ENCODE measurements at regions not wholly inside any gene's neighbourhood (a gene's known extent, or its start where the extent isn't known, plus 50 kb on each side); places are given as distances from the start of the nearest gene placed in this dataset.

- no peaks in the 10 kb centered on the region for H3K79me2 ChIP-seq (ENCODE audit: low read depth)
- intact Hi-C loops (cut with micrococcal nuclease; ENCODE audit: unreplicated experiment): no loop called here
- H3F3A ChIP-seq (ENCODE audit: insufficient read depth, low read depth): no peaks in the 10 kb centered on the region
- TF ChIP-seq CTCF (conservative IDR thresholded peaks at IDR 0.05): no peak
- no peak for TF ChIP-seq EZH2 (IDR thresholded peaks at IDR 0.05; ENCODE audit: low read depth)
- CTCF ChIA-PET: interaction anchor here (0.6 kb wide), 1 partner anchor 336 kb away, joined by 7 read pairs; no protein-coding TSS in a partner anchor
- no peaks in the 10 kb centered on the region for H3K27me3 ChIP-seq (ENCODE audit: insufficient read depth, low read depth)
- H3K27ac ChIP-seq: no peak overlapping the region
- H3K36me3 ChIP-seq (ENCODE audit: low read depth): no peaks in the 10 kb centered on the region
- H3K9me2 ChIP-seq (ENCODE audit: insufficient read depth): no peaks in the 10 kb centered on the region
- DNase-seq: no peak
- POLR2A ChIA-PET (ENCODE audit: unreplicated experiment): no interaction called here
- no TSS peak for BruUV-seq (replicated peaks)
- H4K20me1 ChIP-seq (ENCODE audit: insufficient read depth): no peaks in the 10 kb centered on the region
- H3K4me2 ChIP-seq: no peak overlapping the region
- H3K9me3 ChIP-seq (ENCODE audit: insufficient read depth, low read depth): no peaks in the 10 kb centered on the region
- no peak overlapping the region for H3K4me3 ChIP-seq
- no peak overlapping the region for H2AFZ ChIP-seq
- no peaks in the 10 kb centered on the region for H3K4me1 ChIP-seq (replicated peaks; ENCODE audit: insufficient read depth)
These were observed 76.6 kb upstream of the SRD5A3 start for GRCh38 chr4:55269470-55269869.

GRCh38 chr4:55269995-55270394, 76.0 kb upstream of the SRD5A3 start:
- Histone ChIP-seq H3F3A (ENCODE audit: insufficient read depth, low read depth) (no peaks in the 10 kb centered on the region), H3K36me3 (ENCODE audit: low read depth) (no peaks in the 10 kb centered on the region), H3K27ac (no peak overlapping the region), H3K27me3 (ENCODE audit: insufficient read depth, low read depth) (no peaks in the 10 kb centered on the region), H3K9me2 (ENCODE audit: insufficient read depth) (no peaks in the 10 kb centered on the region), H3K9me3 (ENCODE audit: insufficient read depth, low read depth) (no peaks in the 10 kb centered on the region), H3K4me2 (no peak overlapping the region), H2AFZ (no peak overlapping the region), H3K4me3 (no peak overlapping the region), H3K4me1 (replicated peaks; ENCODE audit: insufficient read depth) (no peaks in the 10 kb centered on the region), H3K79me2 (ENCODE audit: low read depth) (no peaks in the 10 kb centered on the region), H4K20me1 (ENCODE audit: insufficient read depth) (no peaks in the 10 kb centered on the region)
- BruUV-seq (replicated peaks): no TSS peak
- TF ChIP-seq EZH2 (IDR thresholded peaks at IDR 0.05; ENCODE audit: low read depth): no peak
- no peak for TF ChIP-seq CTCF (conservative IDR thresholded peaks at IDR 0.05)
- ChIA-PET CTCF (no interaction called here), POLR2A (ENCODE audit: unreplicated experiment) (no interaction called here)
- intact Hi-C loops (cut with micrococcal nuclease; ENCODE audit: unreplicated experiment): no loop called here
- no peak for DNase-seq

- Histone ChIP-seq H3F3A (ENCODE audit: insufficient read depth, low read depth) (no peaks in the 10 kb centered on the region), H3K4me3 (no peak overlapping the region), H3K27ac (no peak overlapping the region), H2AFZ (no peak overlapping the region), H4K20me1 (ENCODE audit: insufficient read depth) (no peaks in the 10 kb centered on the region), H3K79me2 (ENCODE audit: low read depth) (no peaks in the 10 kb centered on the region), H3K36me3 (ENCODE audit: low read depth) (no peaks in the 10 kb centered on the region), H3K4me1 (replicated peaks; ENCODE audit: insufficient read depth) (no peaks in the 10 kb centered on the region), H3K9me2 (ENCODE audit: insufficient read depth) (no peaks in the 10 kb centered on the region), H3K9me3 (ENCODE audit: insufficient read depth, low read depth) (no peaks in the 10 kb centered on the region), H3K4me2 (no peak overlapping the region), H3K27me3 (ENCODE audit: insufficient read depth, low read depth) (no peaks in the 10 kb centered on the region)
- TF ChIP-seq EZH2 (IDR thresholded peaks at IDR 0.05; ENCODE audit: low read depth) (no peak), CTCF (conservative IDR thresholded peaks at IDR 0.05) (no peak)
- intact Hi-C loops (cut with micrococcal nuclease; ENCODE audit: unreplicated experiment): no loop called here
- DNase-seq: no peak
- ChIA-PET POLR2A (ENCODE audit: unreplicated experiment) (no interaction called here), CTCF (no interaction called here)
- BruUV-seq (replicated peaks): no TSS peak
These were observed 75.6 kb upstream of the SRD5A3 start for GRCh38 chr4:55270481-55270880.
